Endodermal cell (in vitro differentiated cells): ENCODE measurements at regions not wholly inside any gene's neighbourhood (a gene's known extent, or its start where the extent isn't known, plus 50 kb on each side); places are given as distances from the start of the nearest gene placed in this dataset.

Experiments
- DNase-seq: peaks from one replicate; pipeline ENCODE4 v3.0.0-alpha.2; 2017
- H3K27ac ChIP-seq: 2 replicates; pipeline ENCODE4 v1.5.1; 2013; ENCODE audit warnings: mild to moderate bottlenecking, low read depth, low read length, moderate library complexity
- H3K27me3 ChIP-seq: 2 replicates; pipeline ENCODE4 v1.6.1; 2013; ENCODE audit warnings: mild to moderate bottlenecking, low read length, moderate library complexity; ENCODE audit not compliant: insufficient read depth, control insufficient read depth, poor library complexity, severe bottlenecking
- H3K36me3 ChIP-seq: 2 replicates; pipeline ENCODE4 v1.7.0; 2013; ENCODE audit warnings: mild to moderate bottlenecking, low read length, moderate library complexity; ENCODE audit not compliant: control insufficient read depth, insufficient read depth
- H3K4me1 ChIP-seq: one replicate; pipeline ENCODE4 v1.7.0; 2013; ENCODE audit warnings: low read length; ENCODE audit not compliant: control insufficient read depth, insufficient read depth
- H3K4me3 ChIP-seq: 2 replicates; pipeline ENCODE4 v1.5.1; 2013; ENCODE audit warnings: mild to moderate bottlenecking, low read length, moderate library complexity
- H3K9ac ChIP-seq: 2 replicates; pipeline ENCODE4 v1.6.1; 2013; ENCODE audit warnings: mild to moderate bottlenecking, low read length, moderate library complexity; ENCODE audit not compliant: poor library complexity, severe bottlenecking; ENCODE audit errors: extremely low read depth
- H3K9me3 ChIP-seq: 2 replicates; pipeline ENCODE4 v1.6.1; 2013; ENCODE audit warnings: mild to moderate bottlenecking, low read length, moderate library complexity; ENCODE audit not compliant: control insufficient read depth
- H3K27ac Mint-ChIP-seq: 2 replicates; pipeline ENCODE4 v1.8.0; 2020; ENCODE audit warnings: mixed read lengths
- H3K27me3 Mint-ChIP-seq: 2 replicates; pipeline ENCODE4 v1.8.0; 2021; ENCODE audit warnings: mild to moderate bottlenecking, mixed read lengths; ENCODE audit not compliant: insufficient read depth
- H3K36me3 Mint-ChIP-seq: 2 replicates; pipeline ENCODE4 v1.8.0; 2020; ENCODE audit warnings: low read depth, mixed read lengths
- H3K4me1 Mint-ChIP-seq: 2 replicates; pipeline ENCODE4 v1.8.0; 2020; ENCODE audit warnings: mixed read lengths
- H3K4me3 Mint-ChIP-seq: 2 replicates; pipeline ENCODE4 v1.8.0; 2020; ENCODE audit warnings: mild to moderate bottlenecking, moderate library complexity, mixed read lengths
- H3K9me3 Mint-ChIP-seq: 2 replicates; pipeline ENCODE4 v1.8.0; 2020; ENCODE audit warnings: mild to moderate bottlenecking, mixed read lengths
- WGBS, 2 experiments: methylation state at CpG; one replicate each; pipeline versions ENCODE4 v1.1.5 to v1.1.7; 2013; ENCODE audit warnings: missing lambda C conversion rate in 2 of 2, mixed read lengths in 1 of 2; ENCODE audit not compliant: insufficient coverage in 1 of 2, insufficient read length in 1 of 2; 5-methylcytosine and 5-hydroxymethylcytosine counted together
- TF ChIP-seq, protein P1 (sequence below): fragments of 200-600 bp; sonication (generic); conservative IDR thresholded peaks from 2 replicates; pipeline ENCODE4 v1.5.0; 2021; ENCODE audit warnings: antibody characterized with exemption, mild to moderate bottlenecking

DNA sequence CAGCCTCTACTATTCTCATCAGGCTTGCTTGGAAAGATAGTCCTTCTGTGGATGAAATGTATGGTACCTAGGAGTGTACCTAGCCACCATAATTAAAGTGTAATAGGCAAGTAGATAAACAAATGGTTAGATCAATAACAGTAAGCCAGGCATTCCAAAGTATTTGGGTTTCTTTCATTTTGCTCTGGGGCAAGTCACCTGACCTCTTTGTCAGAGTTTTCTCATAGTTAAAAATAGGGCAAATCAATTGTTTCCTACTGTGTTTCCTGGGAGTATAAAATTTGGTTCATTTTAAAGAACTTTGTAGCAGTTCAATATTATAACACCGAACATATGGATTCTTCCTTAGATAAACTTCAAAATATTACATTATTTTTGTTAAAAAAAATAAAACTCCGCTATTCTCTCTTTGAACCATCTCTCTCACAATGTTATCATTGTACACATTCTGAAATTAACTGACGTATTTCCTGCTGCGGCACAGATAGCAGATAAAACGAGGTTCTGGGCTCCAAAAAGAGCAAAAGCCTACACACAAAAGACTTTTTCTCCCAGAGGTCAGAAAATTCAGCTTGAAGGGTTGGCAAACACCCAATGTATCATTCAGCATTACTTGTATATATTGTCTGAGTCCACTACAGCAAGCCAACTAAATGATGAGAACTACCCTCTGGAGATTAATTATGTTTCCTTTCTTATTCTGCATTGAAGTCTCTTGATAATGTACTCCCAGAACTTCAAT, 267.9 kb downstream of the COX7C start:
- H3K4me3 ChIP-seq, result no peak overlapping the region
- H3K4me1 ChIP-seq, result peaks cover 14% of the 10 kb centered on the region
- H3K36me3 ChIP-seq, result no peaks in the 10 kb centered on the region
- H3K9me3 ChIP-seq, result no peaks in the 10 kb centered on the region
- Mint-ChIP-seq H3K9me3 (peaks cover 3% of the 10 kb centered on the region), H3K4me1 (peaks cover 31% of the 10 kb centered on the region), H3K36me3 (peaks cover 3% of the 10 kb centered on the region), H3K4me3 (no peak overlapping the region), H3K27ac (no peak overlapping the region), H3K27me3 (no peaks in the 10 kb centered on the region)
- TF ChIP-seq, protein P1, sequence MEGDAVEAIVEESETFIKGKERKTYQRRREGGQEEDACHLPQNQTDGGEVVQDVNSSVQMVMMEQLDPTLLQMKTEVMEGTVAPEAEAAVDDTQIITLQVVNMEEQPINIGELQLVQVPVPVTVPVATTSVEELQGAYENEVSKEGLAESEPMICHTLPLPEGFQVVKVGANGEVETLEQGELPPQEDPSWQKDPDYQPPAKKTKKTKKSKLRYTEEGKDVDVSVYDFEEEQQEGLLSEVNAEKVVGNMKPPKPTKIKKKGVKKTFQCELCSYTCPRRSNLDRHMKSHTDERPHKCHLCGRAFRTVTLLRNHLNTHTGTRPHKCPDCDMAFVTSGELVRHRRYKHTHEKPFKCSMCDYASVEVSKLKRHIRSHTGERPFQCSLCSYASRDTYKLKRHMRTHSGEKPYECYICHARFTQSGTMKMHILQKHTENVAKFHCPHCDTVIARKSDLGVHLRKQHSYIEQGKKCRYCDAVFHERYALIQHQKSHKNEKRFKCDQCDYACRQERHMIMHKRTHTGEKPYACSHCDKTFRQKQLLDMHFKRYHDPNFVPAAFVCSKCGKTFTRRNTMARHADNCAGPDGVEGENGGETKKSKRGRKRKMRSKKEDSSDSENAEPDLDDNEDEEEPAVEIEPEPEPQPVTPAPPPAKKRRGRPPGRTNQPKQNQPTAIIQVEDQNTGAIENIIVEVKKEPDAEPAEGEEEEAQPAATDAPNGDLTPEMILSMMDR, result no peak
- H3K27ac ChIP-seq, result no peak overlapping the region
- no peak overlapping the region for H3K9ac ChIP-seq
- H3K27me3 ChIP-seq, result no peaks in the 10 kb centered on the region
- 57 to 77% methylated on average over 1 to 5 of the region's 5 CpGs for WGBS, 2 experiments
- no peak for DNase-seq

DNA sequence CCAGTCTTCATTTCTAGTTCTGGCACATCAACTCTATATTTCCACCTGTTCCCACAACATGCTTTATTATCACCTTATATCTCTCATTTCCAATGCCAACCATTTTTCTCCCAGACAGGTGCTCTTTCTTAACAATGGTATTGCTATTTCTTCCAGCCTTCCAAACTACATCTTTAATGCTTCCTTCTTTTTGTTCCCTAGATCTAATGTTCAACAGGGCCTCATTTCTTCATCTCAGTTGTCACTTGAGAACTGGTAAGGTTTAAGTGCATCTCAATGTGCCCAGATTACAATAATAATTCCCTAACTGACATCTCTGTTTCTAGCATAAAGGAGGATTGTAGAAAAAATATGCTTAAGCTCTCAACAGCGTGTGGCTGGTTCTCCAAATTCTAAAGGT, 272.6 kb downstream of the COX7C start:
- H3K4me3 Mint-ChIP-seq, result no peak overlapping the region
- no peaks in the 10 kb centered on the region for H3K36me3 Mint-ChIP-seq
- TF ChIP-seq, protein P1, result no peak

DNA sequence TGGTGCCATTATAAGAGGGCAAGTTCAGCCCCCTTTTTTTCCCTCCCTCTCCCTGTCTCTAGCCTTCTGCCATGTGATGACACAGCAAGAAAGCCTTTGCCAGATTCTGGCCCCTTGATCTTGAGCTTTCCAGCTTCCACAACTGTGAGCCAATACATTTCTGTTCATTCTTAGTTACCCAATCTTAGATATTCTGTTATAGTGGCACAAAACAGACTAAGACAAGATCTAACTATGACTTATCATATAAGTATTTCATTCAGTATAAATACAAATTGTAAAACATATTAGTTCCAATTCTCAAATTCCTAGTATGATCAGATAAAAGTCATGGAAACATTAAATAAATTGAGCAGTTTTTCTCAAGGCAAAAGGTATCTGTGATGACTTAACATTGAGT, 276.3 kb downstream of the COX7C start:
- Histone ChIP-seq H3K4me1 (peaks cover 3% of the 10 kb centered on the region), H3K9me3 (peaks cover 12% of the 10 kb centered on the region), H3K9ac (no peak overlapping the region), H3K4me3 (no peak overlapping the region), H3K27ac (no peak overlapping the region), H3K36me3 (no peaks in the 10 kb centered on the region), H3K27me3 (no peaks in the 10 kb centered on the region)
- Mint-ChIP-seq H3K36me3 (no peaks in the 10 kb centered on the region), H3K9me3 (peaks cover 1% of the 10 kb centered on the region), H3K27ac (no peak overlapping the region), H3K4me3 (no peak overlapping the region), H3K4me1 (peaks cover 15% of the 10 kb centered on the region), H3K27me3 (no peaks in the 10 kb centered on the region)
- no peak for DNase-seq
- TF ChIP-seq, protein P1, result no peak

More for the DNA sequence above, 272.6 kb downstream of the COX7C start:
- Mint-ChIP-seq H3K4me1 (peaks cover 10% of the 10 kb centered on the region), H3K27me3 (no peaks in the 10 kb centered on the region), H3K27ac (no peak overlapping the region), H3K9me3 (no peaks in the 10 kb centered on the region)
- Histone ChIP-seq H3K4me3 (no peak overlapping the region), H3K36me3 (no peaks in the 10 kb centered on the region), H3K9ac (no peak overlapping the region), H3K27ac (no peak overlapping the region), H3K4me1 (no peaks in the 10 kb centered on the region), H3K27me3 (no peaks in the 10 kb centered on the region), H3K9me3 (peaks cover 2% of the 10 kb centered on the region)
- no peak for DNase-seq
- WGBS, 2 experiments, result 83 to 86% methylated on average over 1 of the region's 1 CpG
